ENCODE measurements at regions not wholly inside any gene's neighbourhood (a gene's known extent, or its start where the extent isn't known, plus 50 kb on each side); places are given as distances from the start of the nearest gene placed in this dataset.

GRCh38 chr2:16496426-16497388 is 168.9 kb downstream of the CYRIA start:
- 72 to 73% methylated on average over 4 of the region's 4 CpGs for WGBS, 2 donors
- TF ChIP-seq POLR2A (IDR thresholded peaks at IDR 0.05): no peak
- TF ChIP-seq CTCF (IDR thresholded peaks at IDR 0.05): no peak
- intact Hi-C loops (cut with DNase I; ENCODE audit: low total_unique reads): no loop called here

GRCh38 chr2:16495509-16496208 is 170.0 kb downstream of the CYRIA start:
- Histone ChIP-seq H3K4me1 (no peaks in the 10 kb centered on the region), H3K27ac (no peak overlapping the region), H3K27me3 (no peaks in the 10 kb centered on the region), H3K9me3 (no peaks in the 10 kb centered on the region), H3K4me3 (no peak overlapping the region), H3K36me3 (ENCODE audit: low read depth, missing control alignments) (no peaks in the 10 kb centered on the region)
- DNase-seq: no peak
- 56 to 77% methylated on average over 3 of the region's 3 CpGs for WGBS, 2 donors
- TF ChIP-seq CTCF (IDR thresholded peaks at IDR 0.05) (no peak), POLR2A (IDR thresholded peaks at IDR 0.05) (no peak)
- intact Hi-C loops (cut with DNase I; ENCODE audit: low total_unique reads): no loop called here

More at GRCh38 chr2:16496426-16497388, 168.9 kb downstream of the CYRIA start:
- Histone ChIP-seq H3K4me1 (no peaks in the 10 kb centered on the region), H3K36me3 (ENCODE audit: low read depth, missing control alignments) (no peaks in the 10 kb centered on the region), H3K9me3 (no peaks in the 10 kb centered on the region), H3K27me3 (no peaks in the 10 kb centered on the region), H3K4me3 (no peak overlapping the region), H3K27ac (no peak overlapping the region)
- DNase-seq: no peak

GRCh38 chr2:16494836-16495508 is 170.7 kb downstream of the CYRIA start:
- Histone ChIP-seq H3K27ac (no peak overlapping the region), H3K27me3 (no peaks in the 10 kb centered on the region), H3K36me3 (ENCODE audit: low read depth, missing control alignments) (no peaks in the 10 kb centered on the region), H3K4me3 (no peak overlapping the region), H3K4me1 (no peaks in the 10 kb centered on the region), H3K9me3 (no peaks in the 10 kb centered on the region)
- intact Hi-C loops (cut with DNase I; ENCODE audit: low total_unique reads): no loop called here
- WGBS, 2 donors: 66 to 72% methylated on average over 5 of the region's 5 CpGs
- DNase-seq: no peak
- TF ChIP-seq CTCF (IDR thresholded peaks at IDR 0.05) (no peak), POLR2A (IDR thresholded peaks at IDR 0.05) (no peak)

GRCh38 chr2:16493788-16494187 is 171.8 kb downstream of the CYRIA start:
- WGBS, 2 donors: 89 to 92% methylated on average over 3 of the region's 3 CpGs
- no peak overlapping the region for H3K27ac ChIP-seq
- no peaks in the 10 kb centered on the region for H3K27me3 ChIP-seq
- TF ChIP-seq CTCF (IDR thresholded peaks at IDR 0.05) (no peak), POLR2A (IDR thresholded peaks at IDR 0.05) (no peak)
- H3K36me3 ChIP-seq (ENCODE audit: low read depth, missing control alignments): no peaks in the 10 kb centered on the region
- no peaks in the 10 kb centered on the region for H3K4me1 ChIP-seq
- DNase-seq: no peak
- H3K9me3 ChIP-seq: no peaks in the 10 kb centered on the region
- intact Hi-C loops (cut with DNase I; ENCODE audit: low total_unique reads): no loop called here
- no peak overlapping the region for H3K4me3 ChIP-seq
